ENCODE measurements at regions not wholly inside any gene's neighbourhood (a gene's known extent, or its start where the extent isn't known, plus 50 kb on each side); places are given as distances from the start of the nearest gene placed in this dataset.
"Not testable (repeated sequence)": the region's sequence is repeated elsewhere in the genome, so short reads cannot be mapped to it uniquely, and the experiment has no call there.

DNA sequence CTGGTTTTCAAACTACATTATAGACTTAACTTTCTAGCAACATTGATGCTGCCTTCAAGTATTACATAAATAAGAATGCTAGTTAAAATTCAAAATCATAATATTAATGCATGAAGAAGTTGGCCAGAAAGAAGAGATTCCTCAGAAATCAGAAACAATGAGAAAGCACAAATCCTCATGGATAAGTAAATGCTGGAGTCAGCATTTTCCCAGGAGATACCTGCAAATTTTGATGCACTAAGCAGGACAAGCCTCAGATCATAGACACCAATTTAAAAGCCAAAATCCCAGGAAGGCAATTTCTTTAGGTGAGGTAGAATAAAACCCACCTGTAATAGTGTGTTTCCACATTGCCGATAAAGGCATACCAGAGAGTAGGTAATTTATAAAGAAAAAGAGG, 305.2 kb upstream of the TBX18 start:
- no peak for DNase-seq

DNA sequence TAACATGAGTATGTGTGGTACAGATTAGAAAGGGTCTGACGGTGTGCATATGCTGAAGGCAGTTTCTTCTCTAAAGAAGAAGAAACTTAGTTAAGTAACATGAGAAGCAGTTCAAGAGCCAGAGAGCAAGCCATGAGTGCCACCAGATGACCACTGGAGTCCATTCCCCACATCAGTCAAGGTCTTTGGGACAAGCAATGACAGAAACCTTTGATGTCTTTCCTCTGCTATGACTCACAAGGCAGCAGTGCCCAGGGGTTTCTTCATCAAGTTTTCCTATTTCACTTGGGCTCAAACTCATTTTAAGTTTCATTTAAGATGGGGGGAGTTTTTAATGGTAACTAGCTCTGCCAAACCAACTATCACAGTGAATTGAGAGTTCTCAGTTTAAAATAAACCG, 303.8 kb upstream of the TBX18 start:
- DNase-seq: no peak

DNA sequence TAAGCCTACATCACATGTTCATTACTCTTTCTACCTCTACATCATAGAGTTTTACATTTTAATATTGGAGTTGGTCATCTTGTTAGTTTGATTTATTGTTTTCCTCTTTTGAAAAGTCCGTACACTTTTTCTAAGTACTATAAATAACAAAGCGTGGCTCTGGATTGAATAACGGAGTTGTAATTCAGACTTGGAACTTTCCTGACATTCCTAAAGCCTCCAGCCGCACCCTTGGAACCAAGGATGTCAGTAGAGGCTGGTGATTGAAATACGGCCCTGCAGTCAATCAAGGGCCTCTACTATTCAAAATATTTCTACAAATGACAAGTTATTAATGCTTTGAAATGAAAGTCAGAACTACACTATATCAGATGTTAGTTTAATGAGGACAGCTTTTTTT, 301.9 kb upstream of the TBX18 start:
- no peak for DNase-seq

DNA sequence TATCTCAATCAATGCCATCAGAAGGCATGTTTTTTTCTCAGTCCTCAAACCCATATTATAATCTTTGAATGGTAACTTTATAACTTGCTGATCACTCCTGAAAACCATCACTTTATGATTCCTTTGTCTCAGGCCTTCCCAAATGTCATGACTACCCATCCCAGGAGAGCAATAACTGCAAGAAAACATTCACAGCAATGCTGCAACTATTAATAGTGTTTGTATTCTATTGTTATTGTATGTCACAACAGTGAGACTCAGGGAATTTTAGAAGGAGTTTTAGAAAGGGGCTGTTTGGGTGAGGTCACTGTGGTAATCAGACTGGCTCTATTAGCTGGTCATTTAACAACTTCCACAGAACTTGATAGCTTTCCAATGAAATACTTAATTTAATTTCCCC, 301.4 kb upstream of the TBX18 start:
- no peak for DNase-seq

DNA sequence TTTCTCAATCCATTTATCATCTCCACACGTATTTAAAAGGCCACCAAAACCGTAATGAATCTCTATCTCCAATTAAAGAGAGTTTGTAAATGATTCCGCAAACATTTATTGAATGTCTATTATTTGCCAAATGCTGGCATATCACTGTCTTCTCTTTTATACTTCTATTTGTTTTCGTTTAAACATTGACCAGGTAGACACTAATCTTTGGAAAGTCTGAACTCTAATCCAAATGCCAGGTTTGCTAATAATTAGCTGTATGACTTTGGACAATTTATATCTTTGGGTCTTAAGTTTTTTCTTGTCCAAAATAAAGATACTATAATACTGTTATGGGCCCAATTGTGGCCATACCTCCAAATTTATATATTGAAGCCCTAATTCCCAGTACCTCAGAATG, 299.2 kb upstream of the TBX18 start:
- DNase-seq: no peak

DNA sequence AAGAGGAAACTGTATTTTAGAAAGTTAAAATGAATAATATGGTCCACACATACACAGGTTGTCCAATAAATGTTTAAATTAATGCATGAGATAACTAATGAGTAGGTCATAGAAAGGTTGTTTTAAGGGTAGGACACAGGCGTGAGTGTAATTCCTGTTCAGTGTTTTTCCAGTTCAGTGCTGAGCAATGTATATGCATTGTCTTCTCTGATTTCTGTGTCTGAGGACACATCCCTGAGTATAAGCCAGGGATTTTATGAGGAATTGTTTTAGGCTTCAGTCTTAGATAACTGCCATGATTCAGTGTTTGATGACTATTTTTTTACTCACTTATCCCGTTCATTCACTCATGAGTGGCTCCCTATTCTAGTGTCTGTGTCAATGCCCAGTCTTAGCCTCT, 298.5 kb upstream of the TBX18 start:
- no peak for DNase-seq

DNA sequence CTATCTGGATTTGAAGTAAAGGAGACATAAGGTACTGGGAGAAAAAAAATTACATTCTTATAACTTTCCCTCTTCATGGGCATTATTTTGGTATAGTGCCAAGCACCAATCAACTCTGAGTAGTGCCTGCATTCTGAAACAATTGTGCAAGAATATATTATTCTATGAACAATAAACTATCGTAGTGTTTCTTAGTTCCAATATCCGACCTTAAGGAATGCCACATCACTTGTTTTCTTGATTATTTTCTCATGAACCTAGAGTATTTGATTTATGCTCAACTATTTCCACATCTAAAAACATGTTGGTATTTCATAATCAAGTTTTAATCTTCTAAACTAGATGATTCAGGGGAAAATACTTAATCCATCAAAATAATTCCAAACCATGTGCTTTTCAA, 294.4 kb upstream of the TBX18 start:
- DNase-seq: no peak

DNA sequence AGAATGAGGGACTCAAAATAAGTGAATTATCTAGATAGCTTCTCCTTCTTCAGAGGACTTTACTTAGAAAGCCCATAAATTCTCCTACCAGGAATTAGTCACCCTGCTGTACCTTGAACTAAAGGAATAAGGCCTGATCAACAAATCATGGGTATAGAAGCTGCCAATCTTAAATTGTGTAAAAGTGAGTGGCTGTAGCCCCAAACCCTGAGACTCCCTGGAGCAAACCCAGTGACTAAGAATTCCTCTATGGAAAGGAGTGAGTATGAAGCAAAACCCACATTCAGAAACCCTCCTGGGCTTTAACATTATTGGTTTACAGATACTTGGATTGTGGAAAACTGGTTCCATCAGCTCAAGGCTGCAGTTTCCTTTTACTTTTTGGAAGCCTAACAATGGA, 285.8 kb upstream of the TBX18 start:
- DNase-seq: no peak

DNA sequence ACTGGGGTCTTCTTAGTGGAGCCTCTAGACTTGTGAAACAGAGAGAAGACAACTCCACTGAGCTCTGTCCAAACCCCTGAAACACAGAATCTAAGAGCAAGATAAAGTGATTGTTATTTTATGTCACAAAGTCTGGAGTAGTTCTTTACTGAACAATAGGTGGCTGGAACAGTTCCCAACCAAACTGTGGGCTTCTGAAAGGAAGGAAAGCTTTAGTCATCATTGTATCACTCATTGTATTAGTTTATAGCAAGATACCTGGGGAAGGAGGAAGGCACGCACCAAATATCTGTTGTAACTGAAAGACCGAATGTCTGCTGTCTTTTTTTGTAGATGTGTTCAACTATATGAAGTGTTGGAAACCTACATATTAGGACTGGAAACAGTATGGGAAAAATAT, 284.9 kb upstream of the TBX18 start:
- no peak for DNase-seq

DNA sequence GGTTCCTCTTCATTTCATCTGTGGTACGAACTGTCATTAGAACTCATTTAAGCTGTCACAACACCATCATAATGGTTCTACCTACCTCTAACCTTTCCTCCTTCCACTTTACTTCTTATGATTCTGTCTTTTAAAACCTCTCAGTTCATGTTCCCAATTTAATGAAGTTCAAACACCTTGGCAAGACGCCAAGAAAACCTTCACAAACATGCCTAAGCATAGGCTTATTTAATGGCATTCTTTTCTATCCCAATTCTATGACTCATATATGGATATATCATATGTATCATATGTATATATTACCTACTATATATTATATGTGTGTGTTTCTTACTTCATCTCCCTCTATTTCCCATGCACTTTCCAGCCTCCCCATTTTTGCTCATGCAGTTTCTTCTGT, 283.4 kb upstream of the TBX18 start:
- no peak for DNase-seq

DNA sequence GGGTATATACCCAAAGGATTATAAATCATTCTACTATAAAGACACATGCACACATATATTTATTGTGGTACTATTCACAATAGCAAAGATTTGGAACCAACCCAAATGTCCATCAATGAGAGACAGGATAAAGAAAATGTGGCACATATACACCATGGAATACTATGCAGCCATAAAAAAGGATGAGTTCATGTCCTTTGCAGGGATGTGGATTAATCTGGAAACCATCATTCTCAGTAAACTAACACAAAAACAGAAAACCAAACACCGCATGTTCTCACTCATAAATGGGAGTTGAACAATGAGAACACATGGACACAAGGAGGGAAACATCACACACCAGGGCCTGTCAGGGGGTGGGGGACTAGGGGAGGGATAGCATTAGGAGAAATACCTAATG, 281.4 kb upstream of the TBX18 start:
- DNase-seq: not testable (repeated sequence)

DNA sequence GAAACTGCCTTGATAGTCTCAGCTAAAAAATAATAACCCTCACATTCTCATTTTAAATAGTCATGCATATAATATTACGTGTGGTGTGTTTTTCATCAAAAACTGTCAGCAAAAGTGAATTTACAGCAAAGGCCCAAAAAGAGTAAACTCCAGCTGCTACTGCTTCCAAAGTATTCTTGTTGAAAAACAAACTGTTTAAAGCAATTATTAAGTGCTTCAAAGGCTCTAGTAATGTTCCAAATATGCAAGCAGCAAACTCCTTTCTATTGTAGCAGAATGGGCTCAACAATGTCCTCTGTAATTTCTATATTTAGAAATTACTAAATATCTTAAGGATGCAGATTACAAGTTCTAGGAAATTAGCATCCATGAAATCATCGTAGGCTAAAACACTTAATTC, 280.0 kb upstream of the TBX18 start:
- DNase-seq: no peak

DNA sequence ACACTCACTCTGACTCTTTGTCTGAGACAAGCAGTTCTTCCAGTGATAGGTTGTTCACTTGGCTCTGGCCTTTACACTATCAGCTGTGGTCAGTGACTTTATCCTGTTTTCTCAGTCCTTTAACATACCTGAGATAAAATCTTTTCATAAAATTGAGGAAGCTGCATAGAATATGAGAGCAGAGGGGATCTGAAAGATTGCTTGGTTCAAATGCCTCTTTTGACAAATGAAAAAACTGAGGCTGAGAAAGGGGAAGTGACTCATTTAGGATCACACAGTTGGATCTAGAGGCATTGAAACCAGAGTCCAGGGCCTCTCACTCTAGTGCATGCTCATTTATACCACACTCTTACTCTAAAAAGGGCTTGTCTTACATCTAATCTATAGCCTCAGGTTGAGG, 277.0 kb upstream of the TBX18 start:
- DNase-seq: no peak

DNA sequence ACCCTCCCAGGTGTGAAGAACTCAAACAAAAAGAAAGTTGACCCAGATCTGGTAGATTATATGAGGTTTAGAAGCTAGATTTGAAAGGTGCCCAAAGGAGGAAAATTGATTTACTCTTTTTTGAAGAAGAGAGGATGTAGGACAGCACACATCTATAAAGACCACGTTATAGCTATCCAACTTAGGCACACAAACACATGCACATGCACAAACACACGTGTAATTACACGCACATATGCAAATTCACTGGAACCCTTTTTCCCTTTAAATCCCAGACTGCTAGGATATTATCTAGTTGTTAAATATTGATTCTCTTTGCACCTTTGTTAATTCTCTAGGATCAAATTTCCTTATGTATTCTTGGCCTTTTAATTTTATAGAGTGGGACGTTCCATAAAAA, 272.8 kb upstream of the TBX18 start:
- no peak for DNase-seq

DNA sequence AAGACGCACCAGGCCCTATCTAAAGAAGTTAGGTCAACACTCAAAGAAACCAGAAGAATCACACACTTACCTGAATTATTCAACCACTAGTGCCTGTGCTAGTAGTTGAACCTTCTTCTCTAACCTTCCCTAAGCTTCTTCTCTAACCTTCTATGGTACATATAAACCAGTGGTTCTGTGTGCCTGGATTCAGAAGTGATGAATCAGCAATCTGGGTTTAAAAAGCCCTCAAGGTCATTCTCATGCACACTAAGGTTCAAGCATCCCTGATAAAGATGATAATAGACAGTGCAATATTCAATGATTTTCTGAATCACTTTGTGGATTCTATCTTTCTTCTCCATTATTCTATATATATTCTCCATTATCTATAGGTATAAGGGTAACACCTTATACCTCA, 271.4 kb upstream of the TBX18 start:
- no peak for DNase-seq

DNA sequence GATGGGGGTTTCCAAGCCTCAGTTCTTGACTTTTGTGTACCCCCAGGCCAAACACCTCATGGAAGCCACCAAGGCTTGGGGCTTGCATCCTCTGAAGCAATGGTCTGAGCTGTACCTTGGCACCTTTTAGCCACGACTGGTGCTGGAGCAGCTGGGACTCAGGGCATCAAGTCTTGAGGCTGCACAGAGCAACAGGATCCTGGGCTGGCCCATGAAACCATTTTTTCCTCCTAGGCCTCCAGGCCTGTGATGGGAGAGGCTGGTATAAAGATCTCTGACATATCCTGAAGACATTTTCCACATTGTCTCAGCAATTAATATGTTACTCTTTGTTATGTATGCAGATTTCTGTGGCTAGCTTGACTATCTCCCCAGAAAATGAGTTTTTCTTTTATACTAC, 269.1 kb upstream of the TBX18 start:
- no peak for DNase-seq

DNA sequence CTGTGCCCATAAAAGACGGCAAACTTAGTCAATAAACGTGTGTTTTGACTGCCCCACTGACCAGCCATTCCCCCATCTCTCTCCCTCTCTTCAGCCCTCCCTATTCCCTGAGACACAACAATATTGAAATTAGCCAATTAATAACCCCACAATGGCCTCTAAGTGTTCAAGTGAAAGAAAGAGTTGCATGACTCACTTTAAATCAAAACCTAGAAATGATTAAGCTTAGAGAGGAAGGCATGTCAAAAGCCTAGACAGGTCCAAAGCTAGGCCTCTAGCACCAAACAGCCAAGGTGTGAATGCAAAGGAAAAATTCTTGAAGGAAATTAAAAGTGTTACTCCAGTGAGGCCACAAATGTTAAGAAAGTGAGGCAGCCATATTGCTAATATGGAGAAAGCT, 261.6 kb upstream of the TBX18 start:
- no peak for DNase-seq

DNA sequence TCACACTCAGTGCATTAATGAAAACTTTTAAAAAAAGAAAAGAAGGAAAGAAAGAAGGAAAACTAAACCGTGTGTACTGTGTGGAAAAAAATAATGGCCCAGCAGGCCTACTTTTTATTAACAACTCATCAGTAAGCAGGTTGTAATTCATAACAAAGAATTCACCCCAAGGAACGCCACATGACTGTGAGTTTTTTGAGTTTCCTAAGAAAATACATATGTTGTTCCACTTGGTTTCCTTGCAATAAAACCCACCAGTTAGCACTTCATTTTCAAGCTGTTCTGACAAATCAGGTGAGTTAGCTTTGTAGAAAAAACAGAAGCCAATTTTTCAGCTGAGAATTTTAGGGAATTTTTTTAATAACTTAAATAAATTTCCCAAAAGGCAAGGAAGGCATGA, 259.3 kb upstream of the TBX18 start:
- DNase-seq: no peak

DNA sequence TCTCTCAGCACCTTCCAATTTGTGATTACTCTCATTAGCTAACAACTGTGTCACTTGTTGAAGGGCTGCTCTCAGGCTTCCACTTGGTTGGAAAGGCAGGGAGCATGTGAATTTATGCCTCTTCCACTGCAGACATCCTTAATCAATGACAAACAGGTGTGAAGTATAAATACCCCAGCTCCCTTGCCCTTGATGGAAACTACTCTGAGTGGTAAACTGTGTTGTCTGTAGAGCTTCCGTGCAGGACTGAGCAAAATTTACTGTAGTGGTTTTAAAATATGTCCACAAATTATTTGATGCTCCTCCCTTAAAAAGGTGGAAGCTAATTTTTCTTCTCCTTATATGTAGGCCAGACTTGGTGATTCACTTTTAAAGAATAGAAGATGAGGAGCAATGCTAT, 253.0 kb upstream of the TBX18 start:
- no peak for DNase-seq

DNA sequence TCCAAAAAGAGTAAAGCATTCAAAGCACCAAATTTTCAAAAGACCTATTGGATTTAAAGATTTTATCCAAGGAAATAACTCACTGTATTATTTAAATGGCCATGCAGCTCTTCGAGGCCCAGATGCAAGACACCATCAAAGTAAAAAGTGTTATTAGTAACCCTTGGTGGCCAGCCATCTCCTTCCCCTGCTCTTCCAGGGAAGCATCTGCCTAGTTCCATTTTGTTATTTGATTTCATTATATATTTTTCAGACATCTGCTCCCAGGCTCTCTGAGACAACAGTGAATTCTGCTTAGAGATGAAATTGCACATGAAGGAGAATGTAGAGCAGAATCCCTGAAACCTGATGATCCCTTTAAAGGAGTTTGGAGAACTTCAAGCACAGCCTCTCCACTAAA, 252.3 kb upstream of the TBX18 start:
- no peak for DNase-seq

DNA sequence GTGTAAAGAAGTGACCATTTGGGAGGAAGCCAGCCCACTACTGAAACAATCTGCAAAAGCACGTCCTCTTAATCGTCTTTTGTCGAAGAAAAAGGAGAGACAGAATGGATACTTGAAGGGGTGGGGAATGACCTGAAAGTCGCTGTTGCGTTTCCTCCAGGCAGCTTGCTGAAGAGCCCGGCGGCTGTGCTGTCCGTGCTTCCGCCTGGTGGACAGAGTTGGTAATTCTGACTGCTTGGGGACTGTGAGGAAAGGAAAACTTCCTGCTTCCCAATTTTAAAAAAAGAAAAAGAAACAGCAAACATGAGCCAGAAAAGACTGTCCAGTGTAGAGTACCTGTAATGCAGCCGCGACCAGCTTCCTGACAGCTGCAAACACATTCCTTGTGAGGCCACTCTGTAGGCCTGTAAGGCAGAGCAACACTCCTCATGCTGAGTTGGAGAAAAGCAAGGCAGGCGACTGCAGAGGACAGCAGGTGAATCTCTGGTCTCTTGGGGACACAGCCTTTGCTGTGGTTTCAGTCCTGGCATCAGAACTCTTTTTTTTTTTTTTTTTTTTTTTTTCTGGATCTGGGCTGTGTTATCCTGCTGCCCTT, 251.1 kb upstream of the TBX18 start:
- DNase-seq: no peak

DNA sequence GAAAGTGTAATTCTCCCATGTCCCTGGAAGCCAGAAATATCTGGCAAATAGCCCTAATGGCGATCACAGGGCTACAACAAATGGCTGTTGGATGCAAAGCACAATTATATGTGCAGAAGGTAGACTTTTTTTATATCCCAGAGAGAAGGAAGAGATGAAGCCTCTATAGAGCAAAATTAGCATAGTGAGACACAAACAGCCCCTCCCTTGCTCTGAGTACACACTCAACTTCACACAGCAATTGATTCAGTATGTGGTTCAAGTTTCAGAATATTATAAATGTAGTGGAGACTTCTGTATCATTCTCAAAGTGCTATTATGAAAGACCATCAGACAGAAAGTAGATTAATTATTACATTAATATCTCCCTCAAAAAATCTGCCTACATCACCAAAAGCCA, 246.5 kb upstream of the TBX18 start:
- DNase-seq: no peak

DNA sequence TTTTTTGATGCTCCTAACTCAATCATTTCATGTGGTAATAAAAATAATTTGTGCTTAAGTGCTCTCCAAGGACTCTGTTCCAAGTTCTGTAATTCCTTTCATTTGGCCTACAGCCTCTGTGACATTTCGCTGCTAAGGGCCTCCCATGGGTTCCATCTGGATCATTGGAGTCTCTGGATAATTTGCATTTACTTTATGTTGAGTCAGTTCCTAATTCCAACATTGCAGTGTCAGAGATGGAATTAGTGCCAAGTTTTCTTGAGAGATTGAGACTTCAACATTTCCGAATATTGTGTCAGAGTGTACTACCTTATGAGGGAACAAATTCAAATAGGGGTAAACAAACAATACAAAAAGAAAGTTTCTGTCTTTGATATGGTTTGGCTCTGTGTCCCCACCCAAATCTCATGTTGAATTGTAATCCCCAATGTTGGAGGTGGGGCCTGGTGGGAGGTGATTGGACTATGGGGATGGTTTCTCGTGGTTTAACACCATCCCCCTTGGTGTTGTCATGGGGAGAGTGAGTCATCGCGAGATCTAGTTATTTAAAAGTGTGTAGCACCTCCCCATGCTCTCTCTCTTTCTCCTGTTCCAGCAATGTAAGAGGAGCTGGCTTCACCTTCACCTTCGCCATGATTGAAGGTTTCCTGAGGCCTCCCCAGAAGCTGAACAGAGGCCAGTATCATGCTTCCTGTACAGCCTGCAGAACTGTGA, 244.1 kb upstream of the TBX18 start:
- DNase-seq: no peak

DNA sequence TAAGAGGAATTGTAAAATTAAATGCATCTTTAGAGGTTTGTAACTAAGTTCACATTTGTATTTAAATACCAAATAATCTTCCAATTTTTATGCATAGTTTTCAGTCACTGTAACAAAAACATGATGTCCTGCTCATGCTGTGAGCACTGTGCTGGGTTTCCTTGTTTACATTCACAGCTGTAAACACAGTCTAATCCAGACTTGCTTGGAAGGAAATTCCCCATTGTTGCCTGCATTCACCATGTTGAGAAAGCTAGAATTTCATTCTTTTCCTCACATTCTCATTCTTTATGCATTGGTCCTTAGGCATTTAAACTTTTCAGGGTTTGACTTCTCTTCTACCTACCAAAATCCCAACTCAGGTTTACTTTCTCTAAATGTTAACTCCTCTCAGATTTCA, 242.0 kb upstream of the TBX18 start:
- no peak for DNase-seq

DNA sequence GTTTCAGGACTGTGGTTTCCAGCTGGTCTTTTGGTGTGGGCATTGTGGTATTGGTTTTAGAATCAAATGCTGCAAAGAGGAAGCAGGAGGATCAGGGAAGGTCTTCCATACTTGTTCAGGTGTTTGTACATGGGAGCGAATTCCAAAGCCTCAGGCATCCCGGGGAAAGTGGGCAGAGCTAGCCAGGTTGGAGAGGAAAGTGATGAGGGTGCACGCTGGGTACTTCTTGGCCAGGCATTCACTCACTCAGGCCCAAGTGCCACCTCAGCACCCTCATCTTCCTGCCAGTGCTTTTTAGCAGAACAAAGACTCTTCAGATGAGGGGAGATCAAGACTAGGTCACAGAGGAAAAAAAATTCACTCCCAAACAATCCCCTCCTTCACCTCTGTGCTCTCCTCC, 241.1 kb upstream of the TBX18 start:
- no peak for DNase-seq

All from CD4-positive, alpha-beta T cell treated with Interleukin-10 for 1 hour (primary cell).